ENCODE measurements at regions not wholly inside any gene's neighbourhood (a gene's known extent, or its start where the extent isn't known, plus 50 kb on each side); places are given as distances from the start of the nearest gene placed in this dataset.

DNA sequence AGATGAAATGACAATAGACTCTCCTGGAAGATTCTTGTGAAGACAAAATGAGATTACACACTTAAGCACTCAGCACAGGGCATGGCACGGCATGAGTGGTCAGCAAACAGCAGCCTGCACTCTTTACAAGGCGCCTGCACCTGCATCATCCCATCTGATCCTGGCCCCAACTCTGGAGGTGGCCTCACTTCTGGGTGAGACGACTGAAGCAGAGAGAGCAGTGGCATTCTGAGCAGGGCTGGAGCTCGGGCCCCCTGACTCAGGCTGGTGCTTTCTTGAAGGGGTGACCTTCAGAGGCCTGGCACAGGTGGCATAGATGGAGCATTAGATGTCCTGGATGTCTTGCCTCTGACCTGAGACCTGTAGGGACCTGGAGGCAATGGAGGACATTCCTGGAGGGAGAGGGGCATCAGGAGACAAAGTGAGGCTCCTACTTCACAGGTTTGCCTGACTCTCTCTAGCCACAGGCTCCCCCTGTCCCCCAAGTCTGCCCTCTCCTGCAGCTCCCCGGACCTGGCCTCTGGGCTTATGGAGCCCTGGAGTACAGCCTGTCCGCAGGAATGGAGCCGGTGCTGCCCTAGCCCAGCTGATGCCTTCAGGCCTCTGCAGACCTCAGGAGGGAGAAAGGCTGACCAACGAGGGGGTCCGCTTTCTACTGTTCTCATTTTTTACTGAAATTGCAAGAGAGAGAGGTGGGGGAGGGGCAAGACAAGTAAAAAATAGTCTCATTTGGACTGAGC, 65.5 kb upstream of the THY1 start:
- TF ChIP-seq RCOR1 (IDR thresholded peaks at IDR 0.05; ENCODE audit: low read length) (no peak), RAD21 (IDR thresholded peaks at IDR 0.05; ENCODE audit: low read length) (no peak), POLR2AphosphoS5 (IDR thresholded peaks at IDR 0.05; ENCODE audit: low read depth, low read length) (no peak)
- TF ChIP-seq, protein P1, sequence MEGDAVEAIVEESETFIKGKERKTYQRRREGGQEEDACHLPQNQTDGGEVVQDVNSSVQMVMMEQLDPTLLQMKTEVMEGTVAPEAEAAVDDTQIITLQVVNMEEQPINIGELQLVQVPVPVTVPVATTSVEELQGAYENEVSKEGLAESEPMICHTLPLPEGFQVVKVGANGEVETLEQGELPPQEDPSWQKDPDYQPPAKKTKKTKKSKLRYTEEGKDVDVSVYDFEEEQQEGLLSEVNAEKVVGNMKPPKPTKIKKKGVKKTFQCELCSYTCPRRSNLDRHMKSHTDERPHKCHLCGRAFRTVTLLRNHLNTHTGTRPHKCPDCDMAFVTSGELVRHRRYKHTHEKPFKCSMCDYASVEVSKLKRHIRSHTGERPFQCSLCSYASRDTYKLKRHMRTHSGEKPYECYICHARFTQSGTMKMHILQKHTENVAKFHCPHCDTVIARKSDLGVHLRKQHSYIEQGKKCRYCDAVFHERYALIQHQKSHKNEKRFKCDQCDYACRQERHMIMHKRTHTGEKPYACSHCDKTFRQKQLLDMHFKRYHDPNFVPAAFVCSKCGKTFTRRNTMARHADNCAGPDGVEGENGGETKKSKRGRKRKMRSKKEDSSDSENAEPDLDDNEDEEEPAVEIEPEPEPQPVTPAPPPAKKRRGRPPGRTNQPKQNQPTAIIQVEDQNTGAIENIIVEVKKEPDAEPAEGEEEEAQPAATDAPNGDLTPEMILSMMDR (IDR thresholded peaks at IDR 0.05), result no peak
- TF ChIP-seq, protein P2, sequence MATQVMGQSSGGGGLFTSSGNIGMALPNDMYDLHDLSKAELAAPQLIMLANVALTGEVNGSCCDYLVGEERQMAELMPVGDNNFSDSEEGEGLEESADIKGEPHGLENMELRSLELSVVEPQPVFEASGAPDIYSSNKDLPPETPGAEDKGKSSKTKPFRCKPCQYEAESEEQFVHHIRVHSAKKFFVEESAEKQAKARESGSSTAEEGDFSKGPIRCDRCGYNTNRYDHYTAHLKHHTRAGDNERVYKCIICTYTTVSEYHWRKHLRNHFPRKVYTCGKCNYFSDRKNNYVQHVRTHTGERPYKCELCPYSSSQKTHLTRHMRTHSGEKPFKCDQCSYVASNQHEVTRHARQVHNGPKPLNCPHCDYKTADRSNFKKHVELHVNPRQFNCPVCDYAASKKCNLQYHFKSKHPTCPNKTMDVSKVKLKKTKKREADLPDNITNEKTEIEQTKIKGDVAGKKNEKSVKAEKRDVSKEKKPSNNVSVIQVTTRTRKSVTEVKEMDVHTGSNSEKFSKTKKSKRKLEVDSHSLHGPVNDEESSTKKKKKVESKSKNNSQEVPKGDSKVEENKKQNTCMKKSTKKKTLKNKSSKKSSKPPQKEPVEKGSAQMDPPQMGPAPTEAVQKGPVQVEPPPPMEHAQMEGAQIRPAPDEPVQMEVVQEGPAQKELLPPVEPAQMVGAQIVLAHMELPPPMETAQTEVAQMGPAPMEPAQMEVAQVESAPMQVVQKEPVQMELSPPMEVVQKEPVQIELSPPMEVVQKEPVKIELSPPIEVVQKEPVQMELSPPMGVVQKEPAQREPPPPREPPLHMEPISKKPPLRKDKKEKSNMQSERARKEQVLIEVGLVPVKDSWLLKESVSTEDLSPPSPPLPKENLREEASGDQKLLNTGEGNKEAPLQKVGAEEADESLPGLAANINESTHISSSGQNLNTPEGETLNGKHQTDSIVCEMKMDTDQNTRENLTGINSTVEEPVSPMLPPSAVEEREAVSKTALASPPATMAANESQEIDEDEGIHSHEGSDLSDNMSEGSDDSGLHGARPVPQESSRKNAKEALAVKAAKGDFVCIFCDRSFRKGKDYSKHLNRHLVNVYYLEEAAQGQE (IDR thresholded peaks at IDR 0.05; ENCODE audit: low read depth, low read length), result no peak

Measured in SK-N-SH (cell line).